HCT116 (cell line): ENCODE measurements at regions not wholly inside any gene's neighbourhood (a gene's known extent, or its start where the extent isn't known, plus 50 kb on each side); places are given as distances from the start of the nearest gene placed in this dataset.

Experiments used
- ATAC-seq: fragments of 200-7000 bp; cut with Tn5 transposase; 2 replicates; pipeline ENCODE4 v1.9.1; 2020; ENCODE audit warnings: mild to moderate bottlenecking, moderate library complexity
- BruUV-seq: library from RNA; stranded (reverse); fragments of 400-500 nt; replicated peaks from 2 replicates; lab custom pipeline; 2021; lab: Mats Ljungman, UMichigan
- CTCF ChIA-PET: fragments of 300-600 bp; sonication (Branson Sonifier 250); formaldehyde crosslinking; loops from one replicate; lab custom pipeline; 2021; ENCODE audit warnings: antibody characterized with exemption; lab: Charles Lee
- POLR2A ChIA-PET: fragments of 300-600, 350-600 bp; sonication (Branson Sonifier 250); formaldehyde crosslinking; loops from one replicate; lab custom pipeline; 2021; ENCODE audit warnings: antibody characterized with exemption; lab: Charles Lee
- RAD21 ChIA-PET, 2 experiments: fragments of 300-600 bp; sonication (Branson Sonifier 250); formaldehyde crosslinking; loops; one replicate each; lab custom pipeline; 2023; ENCODE audit warnings: low total read pairs in 2 of 2; ENCODE audit not compliant: uncharacterized antibody in 2 of 2, unreplicated experiment in 2 of 2, low non-redundant PET in 1 of 2; lab: Charles Lee
- DNase-seq: peaks from one replicate; pipeline ENCODE4 v3.0.0-alpha.2; 2010; ENCODE audit warnings: low read depth, low spot score
- H2AFZ ChIP-seq: fragments of 200-600 bp; shearing (Covaris generic), sonication (generic); 2 replicates; pipeline ENCODE4 v1.6.1; 2017; ENCODE audit warnings: low read depth, mixed run types, mixed read lengths, antibody characterized with exemption, low read length; ENCODE audit not compliant: poor library complexity, severe bottlenecking
- H3K27ac ChIP-seq: 2 replicates; pipeline ENCODE4 v1.5.1; 2012; ENCODE audit warnings: low read depth, low read length
- H3K27me3 ChIP-seq: fragments of 200-600 bp; sonication (generic); 2 replicates; pipeline ENCODE4 v1.6.1; 2016; ENCODE audit warnings: mixed run types, low read length, mixed read lengths; ENCODE audit not compliant: insufficient read depth
- H3K36me3 ChIP-seq, 2 experiments: fragments of 200-500 bp in 1 of 2; fragments of 200-600 bp in 1 of 2; sonication (Bioruptor generic) in 1 of 2; sonication (generic) in 1 of 2; 2 replicates each; pipeline versions ENCODE4 v1.5.1 to v1.6.1; 2014 to 2016; ENCODE audit warnings: low read length in 2 of 2, inconsistent platforms in 1 of 2, mixed read lengths in 1 of 2, mixed run types in 1 of 2; ENCODE audit not compliant: insufficient read depth in 2 of 2, control insufficient read depth in 1 of 2
- H3K4me1 ChIP-seq, 2 experiments: fragments of 200-600 bp in 1 of 2; sonication (generic) in 1 of 2; 2 replicates each; pipeline versions ENCODE4 v1.5.1 to v1.6.1; 2012 to 2017; ENCODE audit warnings: low read length in 2 of 2, inconsistent platforms in 1 of 2, mild to moderate bottlenecking in 1 of 2, mixed read lengths in 1 of 2, mixed run types in 1 of 2, moderate library complexity in 1 of 2; ENCODE audit not compliant: insufficient read depth in 2 of 2, control insufficient read depth in 1 of 2
- H3K4me2 ChIP-seq: fragments of 200-600 bp; sonication (generic); 2 replicates; pipeline ENCODE4 v1.6.1; 2017; ENCODE audit warnings: mixed run types, low read length, mixed read lengths
- H3K4me3 ChIP-seq, 2 experiments: fragments of 200-600 bp in 1 of 2; sonication (generic) in 1 of 2; replicated peaks in 1 of 2; 2 replicates each; pipeline ENCODE4 v1.5.1; 2011 to 2016; ENCODE audit warnings: low read length in 2 of 2, control low read depth in 1 of 2, low read depth in 1 of 2, mild to moderate bottlenecking in 1 of 2, mixed read lengths in 1 of 2, mixed run types in 1 of 2
- H3K79me2 ChIP-seq: fragments of 200-600 bp; sonication (generic); 2 replicates; pipeline ENCODE4 v1.6.1; 2017; ENCODE audit warnings: mild to moderate bottlenecking, mixed run types, low read length, moderate library complexity, mixed read lengths; ENCODE audit not compliant: insufficient read depth
- H3K9ac ChIP-seq: fragments of 200-600 bp; sonication (generic); 2 replicates; pipeline ENCODE4 v1.6.1; 2016; ENCODE audit warnings: low read length, mixed read lengths
- H3K9me2 ChIP-seq: fragments of 200-600 bp; sonication (generic), shearing (Covaris generic); 2 replicates; pipeline ENCODE4 v1.6.1; 2017; ENCODE audit warnings: mixed run types, mild to moderate bottlenecking, moderate library complexity; ENCODE audit not compliant: insufficient read depth
- H3K9me3 ChIP-seq, 2 experiments: fragments of 200-500 bp in 1 of 2; fragments of 200-600 bp in 1 of 2; sonication (Bioruptor generic) in 1 of 2; sonication (generic) in 1 of 2; 2 replicates each; pipeline ENCODE4 v1.6.1; 2014 to 2017; ENCODE audit warnings: low read length in 2 of 2, mixed read lengths in 2 of 2, inconsistent platforms in 1 of 2, low read depth in 1 of 2, mild to moderate bottlenecking in 1 of 2, mixed run types in 1 of 2, moderate library complexity in 1 of 2; ENCODE audit not compliant: control insufficient read depth in 1 of 2, insufficient read depth in 1 of 2
- H4K20me1 ChIP-seq: fragments of 200-600 bp; sonication (generic), shearing (Covaris generic); 2 replicates; pipeline ENCODE4 v1.6.1; 2017; ENCODE audit warnings: mixed run types, mild to moderate bottlenecking, moderate library complexity; ENCODE audit not compliant: insufficient read depth
- CBX3 ChIP-seq: IDR thresholded peaks from 2 replicates; pipeline ENCODE4 v1.6.1; 2012; ENCODE audit warnings: low read depth
- CEBPB ChIP-seq: IDR thresholded peaks from 2 replicates; pipeline ENCODE4 v1.6.1; 2012; ENCODE audit warnings: low read depth
- EZH2 ChIP-seq: fragments of 200-600 bp; sonication (generic); IDR thresholded peaks from 2 replicates; pipeline ENCODE4 v1.6.1; 2017; ENCODE audit warnings: antibody characterized with exemption, mixed run types
- FOSL1 ChIP-seq: IDR thresholded peaks from 2 replicates; pipeline ENCODE4 v1.6.1; 2012; ENCODE audit warnings: low read depth
- JUND ChIP-seq: IDR thresholded peaks from 2 replicates; pipeline ENCODE4 v1.6.1; 2012
- POLR2A ChIP-seq: IDR thresholded peaks from 2 replicates; pipeline ENCODE4 v1.7.0; 2011; ENCODE audit warnings: borderline replicate concordance; ENCODE audit not compliant: insufficient read depth, insufficient read length; ENCODE audit errors: extremely low read depth
- SIN3A ChIP-seq: IDR thresholded peaks from 2 replicates; pipeline ENCODE4 v1.6.1; 2012; ENCODE audit warnings: low read depth
- SP1 ChIP-seq: IDR thresholded peaks from 2 replicates; pipeline ENCODE4 v1.6.1; 2012; ENCODE audit warnings: low read depth
- SRF ChIP-seq: IDR thresholded peaks from 2 replicates; pipeline ENCODE4 v1.6.1; 2012; ENCODE audit warnings: low read depth
- YY1 ChIP-seq: IDR thresholded peaks from 2 replicates; pipeline ENCODE4 v1.6.1; 2011; ENCODE audit warnings: low read length, low read depth, moderate library complexity, mild to moderate bottlenecking; ENCODE audit not compliant: insufficient replicate concordance; ENCODE audit errors: extremely low read depth
- ZNF274 ChIP-seq: fragments of 200-500 bp; sonication (Bioruptor generic); IDR thresholded peaks from 2 replicates; pipeline ENCODE4 v1.6.1; 2014; ENCODE audit warnings: mild to moderate bottlenecking, low read depth, low read length, inconsistent platforms
- intact Hi-C: fragments of 100-400 bp; cut with micrococcal nuclease; formaldehyde crosslinking; loops from 2 replicates; pipeline ENCODE4 v1.10.0; 2022
- TF ChIP-seq, protein P1 (sequence below): IDR thresholded peaks from 2 replicates; pipeline ENCODE4 v1.6.1; 2012; ENCODE audit warnings: low read depth
- TF ChIP-seq, protein P2 (sequence below), 3 experiments: fragments of 200-600 bp in 1 of 3; sonication (generic) in 1 of 3; IDR thresholded peaks in 2 of 3; conservative IDR thresholded peaks in 1 of 3; 2 replicates each; pipeline ENCODE4 v1.5.1; 2012 to 2017; ENCODE audit warnings: low read depth in 2 of 3, low read length in 2 of 3, antibody characterized with exemption in 1 of 3, borderline replicate concordance in 1 of 3, control low read depth in 1 of 3, mild to moderate bottlenecking in 1 of 3, mixed read lengths in 1 of 3, mixed run types in 1 of 3, moderate library complexity in 1 of 3; ENCODE audit not compliant: insufficient read depth in 1 of 3

DNA sequence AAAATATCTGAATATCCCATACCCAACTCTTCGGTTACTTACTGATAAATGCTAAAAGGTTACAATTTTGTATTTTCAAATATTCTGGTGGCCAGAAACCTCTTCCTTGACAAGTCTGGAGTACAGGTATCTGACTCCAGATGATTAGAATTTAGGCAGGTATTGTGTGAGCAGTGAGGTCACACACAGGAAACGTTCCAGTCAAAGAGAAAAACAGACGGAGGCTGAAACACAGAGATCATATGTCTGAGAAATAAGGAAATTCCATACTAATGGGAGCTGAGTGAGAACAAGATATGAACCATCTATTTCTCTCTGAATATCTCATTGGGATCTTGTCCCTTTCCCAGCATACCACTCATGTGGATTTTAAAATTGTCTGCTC lies 89.4 kb upstream of the IGLL5 start (continued):
- TF ChIP-seq ZNF274 (no peak), CBX3 (no peak), EZH2 (no peak), CEBPB (no peak), JUND (no peak), SP1 (no peak), SRF (no peak), SIN3A (no peak), FOSL1 (no peak)
- TF ChIP-seq, protein P1, sequence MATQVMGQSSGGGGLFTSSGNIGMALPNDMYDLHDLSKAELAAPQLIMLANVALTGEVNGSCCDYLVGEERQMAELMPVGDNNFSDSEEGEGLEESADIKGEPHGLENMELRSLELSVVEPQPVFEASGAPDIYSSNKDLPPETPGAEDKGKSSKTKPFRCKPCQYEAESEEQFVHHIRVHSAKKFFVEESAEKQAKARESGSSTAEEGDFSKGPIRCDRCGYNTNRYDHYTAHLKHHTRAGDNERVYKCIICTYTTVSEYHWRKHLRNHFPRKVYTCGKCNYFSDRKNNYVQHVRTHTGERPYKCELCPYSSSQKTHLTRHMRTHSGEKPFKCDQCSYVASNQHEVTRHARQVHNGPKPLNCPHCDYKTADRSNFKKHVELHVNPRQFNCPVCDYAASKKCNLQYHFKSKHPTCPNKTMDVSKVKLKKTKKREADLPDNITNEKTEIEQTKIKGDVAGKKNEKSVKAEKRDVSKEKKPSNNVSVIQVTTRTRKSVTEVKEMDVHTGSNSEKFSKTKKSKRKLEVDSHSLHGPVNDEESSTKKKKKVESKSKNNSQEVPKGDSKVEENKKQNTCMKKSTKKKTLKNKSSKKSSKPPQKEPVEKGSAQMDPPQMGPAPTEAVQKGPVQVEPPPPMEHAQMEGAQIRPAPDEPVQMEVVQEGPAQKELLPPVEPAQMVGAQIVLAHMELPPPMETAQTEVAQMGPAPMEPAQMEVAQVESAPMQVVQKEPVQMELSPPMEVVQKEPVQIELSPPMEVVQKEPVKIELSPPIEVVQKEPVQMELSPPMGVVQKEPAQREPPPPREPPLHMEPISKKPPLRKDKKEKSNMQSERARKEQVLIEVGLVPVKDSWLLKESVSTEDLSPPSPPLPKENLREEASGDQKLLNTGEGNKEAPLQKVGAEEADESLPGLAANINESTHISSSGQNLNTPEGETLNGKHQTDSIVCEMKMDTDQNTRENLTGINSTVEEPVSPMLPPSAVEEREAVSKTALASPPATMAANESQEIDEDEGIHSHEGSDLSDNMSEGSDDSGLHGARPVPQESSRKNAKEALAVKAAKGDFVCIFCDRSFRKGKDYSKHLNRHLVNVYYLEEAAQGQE, result no peak

DNA sequence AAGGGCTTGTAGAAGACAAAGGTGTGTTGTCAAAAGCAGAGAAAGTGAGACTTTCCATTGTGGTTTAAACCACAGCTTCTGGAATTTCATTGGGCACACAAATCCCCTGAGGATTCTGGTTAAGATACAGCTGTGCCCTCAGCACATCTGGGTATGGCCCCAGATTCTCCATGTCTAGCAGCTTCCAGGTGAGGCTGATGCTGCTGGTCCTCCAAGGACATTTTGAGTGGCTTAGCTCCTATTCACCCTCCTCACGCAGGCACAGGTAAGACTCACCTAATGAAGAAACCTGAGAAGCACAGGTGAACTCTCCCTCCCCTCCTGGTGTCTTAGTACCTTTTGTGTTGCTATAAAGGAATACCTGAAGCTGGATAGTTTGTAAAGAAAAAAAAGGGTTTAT lies 88.9 kb upstream of the IGLL5 start:
- no peaks in the 10 kb centered on the region for H3K9me3 ChIP-seq
- no peak overlapping the region for H2AFZ ChIP-seq
- TF ChIP-seq POLR2A (no peak), YY1 (no peak), SRF (no peak), FOSL1 (no peak)
- TF ChIP-seq, protein P2, sequence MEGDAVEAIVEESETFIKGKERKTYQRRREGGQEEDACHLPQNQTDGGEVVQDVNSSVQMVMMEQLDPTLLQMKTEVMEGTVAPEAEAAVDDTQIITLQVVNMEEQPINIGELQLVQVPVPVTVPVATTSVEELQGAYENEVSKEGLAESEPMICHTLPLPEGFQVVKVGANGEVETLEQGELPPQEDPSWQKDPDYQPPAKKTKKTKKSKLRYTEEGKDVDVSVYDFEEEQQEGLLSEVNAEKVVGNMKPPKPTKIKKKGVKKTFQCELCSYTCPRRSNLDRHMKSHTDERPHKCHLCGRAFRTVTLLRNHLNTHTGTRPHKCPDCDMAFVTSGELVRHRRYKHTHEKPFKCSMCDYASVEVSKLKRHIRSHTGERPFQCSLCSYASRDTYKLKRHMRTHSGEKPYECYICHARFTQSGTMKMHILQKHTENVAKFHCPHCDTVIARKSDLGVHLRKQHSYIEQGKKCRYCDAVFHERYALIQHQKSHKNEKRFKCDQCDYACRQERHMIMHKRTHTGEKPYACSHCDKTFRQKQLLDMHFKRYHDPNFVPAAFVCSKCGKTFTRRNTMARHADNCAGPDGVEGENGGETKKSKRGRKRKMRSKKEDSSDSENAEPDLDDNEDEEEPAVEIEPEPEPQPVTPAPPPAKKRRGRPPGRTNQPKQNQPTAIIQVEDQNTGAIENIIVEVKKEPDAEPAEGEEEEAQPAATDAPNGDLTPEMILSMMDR (IDR thresholded peaks at IDR 0.05 in 2 of 3, conservative IDR thresholded peaks at IDR 0.05 in 1 of 3; ENCODE audit: borderline replicate concordance in 1 of 3, insufficient read depth in 1 of 3, low read depth in 2 of 3, low read length in 2 of 3), result no peak
- H3K36me3 ChIP-seq, result no peaks in the 10 kb centered on the region
- RAD21 ChIA-PET, result no interaction called here
- no peaks in the 10 kb centered on the region for H4K20me1 ChIP-seq
- no peaks in the 10 kb centered on the region for H3K79me2 ChIP-seq
- DNase-seq (no peak), ATAC-seq (no peak)
- no TSS peak for BruUV-seq
- no peaks in the 10 kb centered on the region for H3K9me2 ChIP-seq
- no peak overlapping the region for H3K27ac ChIP-seq
- CTCF ChIA-PET, result interaction anchor here (0.6 to 2.4 kb wide), 3 partner anchors 11 to 79 kb away, joined by 3 to 17 read pairs (median 7); no protein-coding TSS in a partner anchor
- no peaks in the 10 kb centered on the region for H3K27me3 ChIP-seq
- H3K4me1 ChIP-seq, result no peaks in the 10 kb centered on the region
- no peak overlapping the region for H3K9ac ChIP-seq
- no peak overlapping the region for H3K4me3 ChIP-seq
- H3K4me2 ChIP-seq, result no peak overlapping the region
- POLR2A ChIA-PET, result no interaction called here
- intact Hi-C loops, result no loop called here
